HepG2 (cell line): ENCODE measurements at regions not wholly inside any gene's neighbourhood (a gene's known extent, or its start where the extent isn't known, plus 50 kb on each side); places are given as distances from the start of the nearest gene placed in this dataset.

Experiments used
- ATF1 ChIP-seq: IDR thresholded peaks from 2 replicates; pipeline ENCODE4 v1.6.1; 2016; ENCODE audit warnings: mild to moderate bottlenecking, control low read depth
- ATF4 ChIP-seq, 2 experiments: fragments of 450-650 bp in 1 of 2; sonication (generic) in 1 of 2; formaldehyde crosslinking; IDR thresholded peaks; 2 replicates each; pipeline versions ENCODE4 v1.5.0 to v1.8.0; 2020 to 2022; ENCODE audit warnings: mild to moderate bottlenecking in 1 of 2, missing genetic modification reagents in 1 of 2
- CTCF ChIP-seq: sonication (generic); formaldehyde crosslinking; IDR thresholded peaks from 2 replicates; pipeline ENCODE4 v1.5.0; 2020; ENCODE audit warnings: mild to moderate bottlenecking, missing genetic modification reagents, moderate library complexity
- GFI1 ChIP-seq: sonication (generic); formaldehyde crosslinking; IDR thresholded peaks from 2 replicates; pipeline ENCODE4 v1.5.0; 2020; ENCODE audit warnings: missing genetic modification reagents, mild to moderate bottlenecking, borderline replicate concordance
- HDAC6 ChIP-seq: fragments of 200-600 bp; sonication (generic); IDR thresholded peaks from 2 replicates; pipeline ENCODE4 v1.7.0; 2017; ENCODE audit warnings: mild to moderate bottlenecking, antibody characterized with exemption, low read length, low read depth
- MXI1 ChIP-seq: IDR thresholded peaks from 3 replicates; pipeline ENCODE4 v1.6.1; 2012; ENCODE audit warnings: low read depth, low read length, inconsistent platforms, borderline replicate concordance
- NR3C1 ChIP-seq: sonication (generic); formaldehyde crosslinking; IDR thresholded peaks from 2 replicates; pipeline ENCODE4 v1.4.0; 2020; ENCODE audit warnings: missing genetic modification reagents
- TBL1XR1 ChIP-seq: fragments of 150-350 bp; IDR thresholded peaks from 2 replicates; pipeline ENCODE4 v1.6.1; 2014; ENCODE audit warnings: borderline replicate concordance, low read length; ENCODE audit not compliant: partially characterized antibody
- ZBTB33 ChIP-seq: sonication (generic); formaldehyde crosslinking; IDR thresholded peaks from 2 replicates; pipeline ENCODE4 v1.4.0; 2020; ENCODE audit warnings: missing genetic modification reagents
- ZHX1 ChIP-seq: sonication (generic); formaldehyde crosslinking; IDR thresholded peaks from 2 replicates; pipeline ENCODE4 v1.8.1; 2022; ENCODE audit warnings: low read depth, mild to moderate bottlenecking, missing genetic modification reagents
- ZNF124 ChIP-seq: sonication (generic); formaldehyde crosslinking; IDR thresholded peaks from 2 replicates; pipeline ENCODE4 v1.4.0; 2020; ENCODE audit warnings: missing genetic modification reagents
- ZNF616 ChIP-seq: sonication (generic); formaldehyde crosslinking; IDR thresholded peaks from 2 replicates; pipeline ENCODE4 v1.5.0; 2020; ENCODE audit warnings: low read depth, mild to moderate bottlenecking, missing genetic modification reagents

GRCh38 chrX:98956014-98956413 lies 1454.1 kb downstream of the PCDH19 start:
- TF ChIP-seq ZNF124 (CRISPR knock-in tag): no peak
- TF ChIP-seq CTCF: no peak
- TF ChIP-seq GFI1 (CRISPR knock-in tag): no peak
- TF ChIP-seq NR3C1 (CRISPR knock-in tag): no peak
- TF ChIP-seq ATF1 (CRISPR knock-in tag): no peak
- no peak for TF ChIP-seq TBL1XR1
- no peak for TF ChIP-seq ZHX1 (CRISPR knock-in tag)
- no peak for TF ChIP-seq ZBTB33 (CRISPR knock-in tag)
- no peak for TF ChIP-seq HDAC6
- TF ChIP-seq MXI1: no peak
- TF ChIP-seq ATF4 (CRISPR knock-in tag; IDR thresholded peaks at IDR 0.05): no peak
- TF ChIP-seq ZNF616: no peak
